ENCODE measurements at regions not wholly inside any gene's neighbourhood (a gene's known extent, or its start where the extent isn't known, plus 50 kb on each side); places are given as distances from the start of the nearest gene placed in this dataset.

GRCh38 chr19:30084390-30084819 lies 142.4 kb downstream of the URI1 start:
- no peak overlapping the region for H3K27ac ChIP-seq (ENCODE audit: low read length)
- no peak overlapping the region for H3K9ac ChIP-seq (ENCODE audit: low read length in 2 of 2)
- H3K27me3 ChIP-seq (ENCODE audit: control insufficient read depth in 1 of 2, insufficient read depth in 2 of 2, low read length in 2 of 2) = no peaks in the 10 kb centered on the region
- no peaks in the 10 kb centered on the region for H3K36me3 ChIP-seq (ENCODE audit: control insufficient read depth in 2 of 2, insufficient read depth in 2 of 2, low read length in 2 of 2)
- no peaks in the 10 kb centered on the region for H3K9me3 ChIP-seq (ENCODE audit: control insufficient read depth in 2 of 2, low read length in 2 of 2)
- no peaks in the 10 kb centered on the region for H3K4me1 ChIP-seq (ENCODE audit: control insufficient read depth, insufficient read depth, low read length)
- no peak overlapping the region for H3K4me3 ChIP-seq (ENCODE audit: low read length in 2 of 2)

- Histone ChIP-seq H3K9ac (ENCODE audit: low read length in 2 of 2) (no peak overlapping the region), H3K36me3 (ENCODE audit: control insufficient read depth in 2 of 2, insufficient read depth in 2 of 2, low read length in 2 of 2) (no peaks in the 10 kb centered on the region), H3K27me3 (ENCODE audit: control insufficient read depth in 1 of 2, insufficient read depth in 2 of 2, low read length in 2 of 2) (no peaks in the 10 kb centered on the region), H3K27ac (ENCODE audit: low read length) (no peak overlapping the region), H3K4me1 (ENCODE audit: control insufficient read depth, insufficient read depth, low read length) (no peaks in the 10 kb centered on the region), H3K4me3 (ENCODE audit: low read length in 2 of 2) (no peak overlapping the region), H3K9me3 (ENCODE audit: control insufficient read depth in 2 of 2, low read length in 2 of 2) (no peaks in the 10 kb centered on the region)
Measured at GRCh38 chr19:30085394-30085793, 143.4 kb downstream of the URI1 start.

GRCh38 chr19:30086220-30086619 lies 144.2 kb downstream of the URI1 start:
- H3K9me3 ChIP-seq (ENCODE audit: control insufficient read depth in 2 of 2, low read length in 2 of 2) = no peaks in the 10 kb centered on the region
- no peak overlapping the region for H3K4me3 ChIP-seq (ENCODE audit: low read length in 2 of 2)
- no peaks in the 10 kb centered on the region for H3K36me3 ChIP-seq (ENCODE audit: control insufficient read depth in 2 of 2, insufficient read depth in 2 of 2, low read length in 2 of 2)
- H3K27me3 ChIP-seq (ENCODE audit: control insufficient read depth in 1 of 2, insufficient read depth in 2 of 2, low read length in 2 of 2) = no peaks in the 10 kb centered on the region
- H3K27ac ChIP-seq (ENCODE audit: low read length) = no peak overlapping the region
- H3K9ac ChIP-seq (ENCODE audit: low read length in 2 of 2) = no peak overlapping the region
- H3K4me1 ChIP-seq (ENCODE audit: control insufficient read depth, insufficient read depth, low read length) = no peaks in the 10 kb centered on the region

GRCh38 chr19:30086916-30087315 lies 144.9 kb downstream of the URI1 start:
- no peak overlapping the region for H3K27ac ChIP-seq (ENCODE audit: low read length)
- H3K9ac ChIP-seq (ENCODE audit: low read length in 2 of 2) = no peak overlapping the region
- no peaks in the 10 kb centered on the region for H3K4me1 ChIP-seq (ENCODE audit: control insufficient read depth, insufficient read depth, low read length)
- H3K9me3 ChIP-seq (ENCODE audit: control insufficient read depth in 2 of 2, low read length in 2 of 2) = no peaks in the 10 kb centered on the region
- H3K36me3 ChIP-seq (ENCODE audit: control insufficient read depth in 2 of 2, insufficient read depth in 2 of 2, low read length in 2 of 2) = no peaks in the 10 kb centered on the region
- H3K27me3 ChIP-seq (ENCODE audit: control insufficient read depth in 1 of 2, insufficient read depth in 2 of 2, low read length in 2 of 2) = no peaks in the 10 kb centered on the region
- no peak overlapping the region for H3K4me3 ChIP-seq (ENCODE audit: low read length in 2 of 2)

- no peaks in the 10 kb centered on the region for H3K9me3 ChIP-seq (ENCODE audit: control insufficient read depth in 2 of 2, low read length in 2 of 2)
- no peak overlapping the region for H3K9ac ChIP-seq (ENCODE audit: low read length in 2 of 2)
- H3K36me3 ChIP-seq (ENCODE audit: control insufficient read depth in 2 of 2, insufficient read depth in 2 of 2, low read length in 2 of 2) = no peaks in the 10 kb centered on the region
- no peaks in the 10 kb centered on the region for H3K27me3 ChIP-seq (ENCODE audit: control insufficient read depth in 1 of 2, insufficient read depth in 2 of 2, low read length in 2 of 2)
- no peak overlapping the region for H3K4me3 ChIP-seq (ENCODE audit: low read length in 2 of 2)
- H3K27ac ChIP-seq (ENCODE audit: low read length) = no peak overlapping the region
- H3K4me1 ChIP-seq (ENCODE audit: control insufficient read depth, insufficient read depth, low read length) = no peaks in the 10 kb centered on the region
Measured at GRCh38 chr19:30087381-30088138, 145.5 kb downstream of the URI1 start.

GRCh38 chr19:30088567-30088966 lies 146.5 kb downstream of the URI1 start:
- H3K9ac ChIP-seq (ENCODE audit: low read length in 2 of 2) = no peak overlapping the region
- H3K27ac ChIP-seq (ENCODE audit: low read length) = no peak overlapping the region
- H3K4me1 ChIP-seq (ENCODE audit: control insufficient read depth, insufficient read depth, low read length) = no peaks in the 10 kb centered on the region
- no peaks in the 10 kb centered on the region for H3K36me3 ChIP-seq (ENCODE audit: control insufficient read depth in 2 of 2, insufficient read depth in 2 of 2, low read length in 2 of 2)
- H3K4me3 ChIP-seq (ENCODE audit: low read length in 2 of 2) = no peak overlapping the region
- no peaks in the 10 kb centered on the region for H3K27me3 ChIP-seq (ENCODE audit: control insufficient read depth in 1 of 2, insufficient read depth in 2 of 2, low read length in 2 of 2)
- H3K9me3 ChIP-seq (ENCODE audit: control insufficient read depth in 2 of 2, low read length in 2 of 2) = no peaks in the 10 kb centered on the region

- H3K9me3 ChIP-seq (ENCODE audit: control insufficient read depth in 2 of 2, low read length in 2 of 2) = no peaks in the 10 kb centered on the region
- H3K36me3 ChIP-seq (ENCODE audit: control insufficient read depth in 2 of 2, insufficient read depth in 2 of 2, low read length in 2 of 2) = no peaks in the 10 kb centered on the region
- H3K27ac ChIP-seq (ENCODE audit: low read length) = no peak overlapping the region
- no peak overlapping the region for H3K4me3 ChIP-seq (ENCODE audit: low read length in 2 of 2)
- H3K4me1 ChIP-seq (ENCODE audit: control insufficient read depth, insufficient read depth, low read length) = no peaks in the 10 kb centered on the region
- no peaks in the 10 kb centered on the region for H3K27me3 ChIP-seq (ENCODE audit: control insufficient read depth in 1 of 2, insufficient read depth in 2 of 2, low read length in 2 of 2)
- no peak overlapping the region for H3K9ac ChIP-seq (ENCODE audit: low read length in 2 of 2)
Measured at GRCh38 chr19:30089086-30089665, 147.1 kb downstream of the URI1 start.

GRCh38 chr19:30090476-30090875 lies 148.4 kb downstream of the URI1 start:
- H3K4me1 ChIP-seq (ENCODE audit: control insufficient read depth, insufficient read depth, low read length) = no peaks in the 10 kb centered on the region
- H3K4me3 ChIP-seq (ENCODE audit: low read length in 2 of 2) = no peak overlapping the region
- H3K9ac ChIP-seq (ENCODE audit: low read length in 2 of 2) = no peak overlapping the region
- no peaks in the 10 kb centered on the region for H3K27me3 ChIP-seq (ENCODE audit: control insufficient read depth in 1 of 2, insufficient read depth in 2 of 2, low read length in 2 of 2)
- H3K36me3 ChIP-seq (ENCODE audit: control insufficient read depth in 2 of 2, insufficient read depth in 2 of 2, low read length in 2 of 2) = no peaks in the 10 kb centered on the region
- H3K27ac ChIP-seq (ENCODE audit: low read length) = no peak overlapping the region
- H3K9me3 ChIP-seq (ENCODE audit: control insufficient read depth in 2 of 2, low read length in 2 of 2) = no peaks in the 10 kb centered on the region

- H3K36me3 ChIP-seq (ENCODE audit: control insufficient read depth in 2 of 2, insufficient read depth in 2 of 2, low read length in 2 of 2) = no peaks in the 10 kb centered on the region
- H3K27ac ChIP-seq (ENCODE audit: low read length) = no peak overlapping the region
- no peak overlapping the region for H3K4me3 ChIP-seq (ENCODE audit: low read length in 2 of 2)
- no peaks in the 10 kb centered on the region for H3K4me1 ChIP-seq (ENCODE audit: control insufficient read depth, insufficient read depth, low read length)
- no peak overlapping the region for H3K9ac ChIP-seq (ENCODE audit: low read length in 2 of 2)
- H3K9me3 ChIP-seq (ENCODE audit: control insufficient read depth in 2 of 2, low read length in 2 of 2) = no peaks in the 10 kb centered on the region
- no peaks in the 10 kb centered on the region for H3K27me3 ChIP-seq (ENCODE audit: control insufficient read depth in 1 of 2, insufficient read depth in 2 of 2, low read length in 2 of 2)
Measured at GRCh38 chr19:30090963-30091362, 148.9 kb downstream of the URI1 start.

GRCh38 chr19:30091456-30091855 lies 149.4 kb downstream of the URI1 start:
- Histone ChIP-seq H3K27me3 (ENCODE audit: control insufficient read depth in 1 of 2, insufficient read depth in 2 of 2, low read length in 2 of 2) (no peaks in the 10 kb centered on the region), H3K9ac (ENCODE audit: low read length in 2 of 2) (no peak overlapping the region), H3K4me3 (ENCODE audit: low read length in 2 of 2) (no peak overlapping the region), H3K27ac (ENCODE audit: low read length) (no peak overlapping the region), H3K9me3 (ENCODE audit: control insufficient read depth in 2 of 2, low read length in 2 of 2) (no peaks in the 10 kb centered on the region), H3K4me1 (ENCODE audit: control insufficient read depth, insufficient read depth, low read length) (no peaks in the 10 kb centered on the region), H3K36me3 (ENCODE audit: control insufficient read depth in 2 of 2, insufficient read depth in 2 of 2, low read length in 2 of 2) (no peaks in the 10 kb centered on the region)

GRCh38 chr19:30091856-30092255 lies 149.8 kb downstream of the URI1 start:
- Histone ChIP-seq H3K27me3 (ENCODE audit: control insufficient read depth in 1 of 2, insufficient read depth in 2 of 2, low read length in 2 of 2) (no peaks in the 10 kb centered on the region), H3K4me3 (ENCODE audit: low read length in 2 of 2) (no peak overlapping the region)

More at GRCh38 chr19:30091856-30092255, 149.8 kb downstream of the URI1 start:
- no peaks in the 10 kb centered on the region for H3K4me1 ChIP-seq (ENCODE audit: control insufficient read depth, insufficient read depth, low read length)
- H3K27ac ChIP-seq (ENCODE audit: low read length) = no peak overlapping the region
- H3K9ac ChIP-seq (ENCODE audit: low read length in 2 of 2) = no peak overlapping the region
- no peaks in the 10 kb centered on the region for H3K36me3 ChIP-seq (ENCODE audit: control insufficient read depth in 2 of 2, insufficient read depth in 2 of 2, low read length in 2 of 2)
- no peaks in the 10 kb centered on the region for H3K9me3 ChIP-seq (ENCODE audit: control insufficient read depth in 2 of 2, low read length in 2 of 2)

Measured in stomach smooth muscle (tissue), 2 donors.